PC-3 (cell line): ENCODE measurements at regions not wholly inside any gene's neighbourhood (a gene's known extent, or its start where the extent isn't known, plus 50 kb on each side); places are given as distances from the start of the nearest gene placed in this dataset.

Experiments
- EZH2 ChIP-seq: fragments of 300-600 bp; sonication (generic); IDR thresholded peaks from one replicate; pipeline ENCODE4 v1.6.1; 2017; ENCODE audit warnings: antibody characterized with exemption, mild to moderate bottlenecking, low read length; ENCODE audit not compliant: unreplicated experiment
- EZH2phosphoT487 ChIP-seq: fragments of 300-600 bp; sonication (generic); IDR thresholded peaks from 2 replicates; pipeline ENCODE4 v1.6.1; 2018; ENCODE audit warnings: mild to moderate bottlenecking, antibody characterized with exemption, low read length, borderline replicate concordance
- TF ChIP-seq, protein P1 (sequence below): fragments of 300-600 bp; sonication (generic); conservative IDR thresholded peaks from 2 replicates; pipeline ENCODE4 v1.5.1; 2017; ENCODE audit warnings: antibody characterized with exemption, low read depth, mild to moderate bottlenecking, low read length

- TF ChIP-seq, protein P1, sequence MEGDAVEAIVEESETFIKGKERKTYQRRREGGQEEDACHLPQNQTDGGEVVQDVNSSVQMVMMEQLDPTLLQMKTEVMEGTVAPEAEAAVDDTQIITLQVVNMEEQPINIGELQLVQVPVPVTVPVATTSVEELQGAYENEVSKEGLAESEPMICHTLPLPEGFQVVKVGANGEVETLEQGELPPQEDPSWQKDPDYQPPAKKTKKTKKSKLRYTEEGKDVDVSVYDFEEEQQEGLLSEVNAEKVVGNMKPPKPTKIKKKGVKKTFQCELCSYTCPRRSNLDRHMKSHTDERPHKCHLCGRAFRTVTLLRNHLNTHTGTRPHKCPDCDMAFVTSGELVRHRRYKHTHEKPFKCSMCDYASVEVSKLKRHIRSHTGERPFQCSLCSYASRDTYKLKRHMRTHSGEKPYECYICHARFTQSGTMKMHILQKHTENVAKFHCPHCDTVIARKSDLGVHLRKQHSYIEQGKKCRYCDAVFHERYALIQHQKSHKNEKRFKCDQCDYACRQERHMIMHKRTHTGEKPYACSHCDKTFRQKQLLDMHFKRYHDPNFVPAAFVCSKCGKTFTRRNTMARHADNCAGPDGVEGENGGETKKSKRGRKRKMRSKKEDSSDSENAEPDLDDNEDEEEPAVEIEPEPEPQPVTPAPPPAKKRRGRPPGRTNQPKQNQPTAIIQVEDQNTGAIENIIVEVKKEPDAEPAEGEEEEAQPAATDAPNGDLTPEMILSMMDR, result no peak
- TF ChIP-seq EZH2 (no peak), EZH2phosphoT487 (no peak)
These were observed 322.1 kb downstream of the BLID start for GRCh38 chr11:121793916-121794315.
